A673 (cell line): ENCODE measurements at regions not wholly inside any gene's neighbourhood (a gene's known extent, or its start where the extent isn't known, plus 50 kb on each side); places are given as distances from the start of the nearest gene placed in this dataset.

Experiments used
- BruUV-seq: library from RNA; stranded (reverse); fragments of 400-500 nt; replicated peaks from 2 replicates; lab custom pipeline; 2021; lab: Mats Ljungman, UMichigan
- CTCF ChIA-PET: fragments of 300-600 bp; sonication (Branson Sonifier 250); formaldehyde crosslinking; loops from one replicate; lab custom pipeline; 2022; ENCODE audit warnings: antibody characterized with exemption; lab: Charles Lee
- POLR2A ChIA-PET: fragments of 300-600 bp; sonication (Branson Sonifier 250); formaldehyde crosslinking; loops from one replicate; lab custom pipeline; 2022; ENCODE audit warnings: antibody characterized with exemption; ENCODE audit not compliant: low non-redundant PET; lab: Charles Lee
- DNase-seq: peaks from one replicate; pipeline ENCODE4 v3.0.0-alpha.2; 2015; ENCODE audit warnings: low spot score
- H3K27ac ChIP-seq: fragments of 200-600 bp; sonication (generic); 2 replicates; pipeline ENCODE4 v1.5.1; 2016; ENCODE audit warnings: mixed run types, low read depth, mild to moderate bottlenecking, mixed read lengths, antibody characterized with exemption, low read length; ENCODE audit not compliant: poor library complexity, severe bottlenecking
- H3K27me3 ChIP-seq: fragments of 200-600 bp; sonication (generic); replicated peaks from 2 replicates; pipeline ENCODE4 v1.6.1; 2017; ENCODE audit warnings: mixed run types, low read depth, mild to moderate bottlenecking, mixed read lengths, antibody characterized with exemption, low read length; ENCODE audit not compliant: insufficient read depth, poor library complexity
- H3K36me3 ChIP-seq: fragments of 200-600 bp; sonication (generic); 2 replicates; pipeline ENCODE4 v1.6.1; 2016; ENCODE audit warnings: mixed run types, mild to moderate bottlenecking, mixed read lengths, antibody characterized with exemption, low read length; ENCODE audit not compliant: insufficient read depth, poor library complexity, severe bottlenecking
- H3K4me1 ChIP-seq: fragments of 200-600 bp; sonication (generic); 2 replicates; pipeline ENCODE4 v1.6.1; 2017; ENCODE audit warnings: mixed run types, mild to moderate bottlenecking, mixed read lengths, antibody characterized with exemption, low read length; ENCODE audit not compliant: insufficient read depth, poor library complexity, severe bottlenecking
- H3K4me3 ChIP-seq: fragments of 200-600 bp; sonication (generic); 2 replicates; pipeline ENCODE4 v1.5.1; 2016; ENCODE audit warnings: low read depth, mixed run types, mild to moderate bottlenecking, mixed read lengths, low read length; ENCODE audit not compliant: poor library complexity, severe bottlenecking
- H3K9me3 ChIP-seq: fragments of 200-600 bp; sonication (generic); 2 replicates; pipeline ENCODE4 v1.6.1; 2016; ENCODE audit warnings: mixed run types, low read depth, mild to moderate bottlenecking, mixed read lengths, antibody characterized with exemption, low read length; ENCODE audit not compliant: poor library complexity, severe bottlenecking
- EZH2 ChIP-seq: fragments of 200-600 bp; sonication (generic); IDR thresholded peaks from 2 replicates; pipeline ENCODE4 v1.6.1; 2017; ENCODE audit warnings: borderline replicate concordance, low read depth, mild to moderate bottlenecking, mixed read lengths, antibody characterized with exemption, low read length; ENCODE audit not compliant: poor library complexity, severe bottlenecking
- intact Hi-C: fragments of 100-400 bp; cut with micrococcal nuclease; formaldehyde crosslinking; loops from one replicate; pipeline ENCODE4 v1.10.0; 2022; ENCODE audit not compliant: unreplicated experiment
- TF ChIP-seq, protein P1 (sequence below): fragments of 300-800, 200-600 bp; sonication (generic); conservative IDR thresholded peaks from 2 replicates; pipeline ENCODE4 v1.5.1; 2017; ENCODE audit warnings: low read depth, mild to moderate bottlenecking, antibody characterized with exemption, low read length, moderate library complexity, mixed read lengths

DNA sequence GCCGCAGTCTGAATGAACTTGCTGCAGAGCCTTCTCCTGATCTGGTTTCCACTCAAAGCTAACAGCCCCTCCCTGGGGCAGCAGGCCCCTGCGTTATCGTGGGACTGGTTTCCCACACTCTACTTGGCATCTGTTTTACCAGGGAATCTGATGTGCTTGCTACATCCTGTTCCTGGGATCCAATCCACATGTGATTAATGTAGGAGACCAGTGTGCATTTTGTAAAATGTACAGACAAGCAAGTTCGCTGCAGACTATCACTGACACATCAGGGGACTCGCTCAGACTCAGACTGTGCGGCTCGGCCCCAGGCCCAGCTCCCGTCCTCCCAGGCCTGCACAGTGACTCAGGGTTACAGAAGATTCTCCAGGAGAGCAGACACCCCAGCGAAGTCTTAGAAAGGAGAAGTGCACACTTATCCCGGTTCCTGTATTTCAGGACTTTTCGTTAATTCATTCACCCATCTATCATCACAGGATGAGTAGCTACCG lies 340.1 kb downstream of the MATN1 start:
- intact Hi-C loops: loop anchor here (5.0 kb wide), 2 partner anchors 271 to 676 kb away; no protein-coding TSS in a partner anchor
- CTCF ChIA-PET: no interaction called here
- Histone ChIP-seq H3K9me3 (no peaks in the 10 kb centered on the region), H3K4me3 (no peak overlapping the region), H3K4me1 (peaks cover 30% of the 10 kb centered on the region), H3K36me3 (no peaks in the 10 kb centered on the region), H3K27ac (no peak overlapping the region), H3K27me3 (no peaks in the 10 kb centered on the region)
- DNase-seq: no peak
- TF ChIP-seq, protein P1, sequence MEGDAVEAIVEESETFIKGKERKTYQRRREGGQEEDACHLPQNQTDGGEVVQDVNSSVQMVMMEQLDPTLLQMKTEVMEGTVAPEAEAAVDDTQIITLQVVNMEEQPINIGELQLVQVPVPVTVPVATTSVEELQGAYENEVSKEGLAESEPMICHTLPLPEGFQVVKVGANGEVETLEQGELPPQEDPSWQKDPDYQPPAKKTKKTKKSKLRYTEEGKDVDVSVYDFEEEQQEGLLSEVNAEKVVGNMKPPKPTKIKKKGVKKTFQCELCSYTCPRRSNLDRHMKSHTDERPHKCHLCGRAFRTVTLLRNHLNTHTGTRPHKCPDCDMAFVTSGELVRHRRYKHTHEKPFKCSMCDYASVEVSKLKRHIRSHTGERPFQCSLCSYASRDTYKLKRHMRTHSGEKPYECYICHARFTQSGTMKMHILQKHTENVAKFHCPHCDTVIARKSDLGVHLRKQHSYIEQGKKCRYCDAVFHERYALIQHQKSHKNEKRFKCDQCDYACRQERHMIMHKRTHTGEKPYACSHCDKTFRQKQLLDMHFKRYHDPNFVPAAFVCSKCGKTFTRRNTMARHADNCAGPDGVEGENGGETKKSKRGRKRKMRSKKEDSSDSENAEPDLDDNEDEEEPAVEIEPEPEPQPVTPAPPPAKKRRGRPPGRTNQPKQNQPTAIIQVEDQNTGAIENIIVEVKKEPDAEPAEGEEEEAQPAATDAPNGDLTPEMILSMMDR: no peak
- no peak for TF ChIP-seq EZH2
- POLR2A ChIA-PET: interaction anchor here (0.6 kb wide), 1 partner anchor 393 kb away, joined by 3 read pairs; no protein-coding TSS in a partner anchor
- BruUV-seq: no TSS peak

DNA sequence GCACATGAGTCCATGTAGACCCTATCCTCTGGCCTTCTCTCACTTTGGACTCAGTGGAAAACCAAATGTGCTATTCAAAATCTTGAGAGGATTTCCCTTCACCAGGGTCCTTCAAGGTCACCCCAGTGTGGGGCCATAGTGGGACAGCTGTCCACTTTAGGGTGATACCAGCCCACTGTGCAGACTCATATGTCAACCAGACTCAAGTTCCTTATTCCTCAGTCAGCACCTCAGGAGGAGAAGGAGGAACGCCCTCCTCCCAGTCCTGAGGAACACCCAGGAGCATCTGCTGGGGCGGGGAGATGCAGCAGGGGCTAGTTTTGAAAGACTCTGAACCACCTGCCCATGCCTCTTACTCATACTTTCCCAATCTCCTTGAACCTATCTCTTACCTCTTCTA lies 340.9 kb downstream of the MATN1 start:
- Histone ChIP-seq H3K9me3 (no peaks in the 10 kb centered on the region), H3K4me1 (peaks cover 37% of the 10 kb centered on the region), H3K27ac (no peak overlapping the region), H3K27me3 (no peaks in the 10 kb centered on the region), H3K36me3 (no peaks in the 10 kb centered on the region), H3K4me3 (no peak overlapping the region)
- intact Hi-C loops: loop anchor here (5.0 kb wide), 2 partner anchors 270 to 675 kb away; no protein-coding TSS in a partner anchor
- no peak for TF ChIP-seq EZH2
- TF ChIP-seq, protein P1: no peak
- no peak for DNase-seq
- POLR2A ChIA-PET: no interaction called here
- BruUV-seq: no TSS peak
- CTCF ChIA-PET: no interaction called here

DNA sequence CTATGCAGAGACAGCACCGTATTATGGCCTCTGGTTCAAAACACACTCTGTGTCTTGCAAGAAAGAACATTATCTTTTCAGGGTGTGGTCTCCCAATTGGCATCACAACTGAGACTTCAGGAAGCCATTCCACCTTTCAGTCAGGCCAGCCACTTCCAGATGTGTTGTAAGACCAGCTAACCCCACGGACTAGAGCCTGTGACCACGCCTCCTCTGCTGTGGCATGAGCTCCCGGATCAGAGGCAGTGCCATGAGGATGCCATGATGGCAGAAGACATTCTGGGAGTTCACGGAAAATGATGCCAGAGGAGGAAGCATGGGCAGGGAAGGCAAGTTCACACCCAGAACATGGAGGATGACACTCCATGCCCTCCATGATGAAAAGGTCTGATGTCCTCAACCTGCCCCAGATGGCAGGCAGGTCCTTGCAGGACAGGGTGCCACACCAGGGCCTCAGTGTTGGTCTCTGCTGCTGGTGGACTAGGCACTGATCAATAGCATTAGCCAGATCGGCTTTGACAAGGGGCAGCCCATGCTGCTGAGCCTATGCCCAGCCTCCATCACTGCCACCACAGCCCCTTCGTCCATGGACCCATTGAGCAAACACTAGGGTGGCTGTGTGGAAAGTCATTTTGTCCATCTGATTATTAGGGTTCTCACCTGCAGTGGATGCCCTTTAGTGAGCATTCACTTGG lies 341.6 kb downstream of the MATN1 start:
- CTCF ChIA-PET: interaction anchor here (2.3 kb wide), 1 partner anchor 123 kb away, joined by 15 read pairs; no protein-coding TSS in a partner anchor

More for the DNA sequence above, 341.6 kb downstream of the MATN1 start:
- Histone ChIP-seq H3K4me1 (peaks cover 44% of the 10 kb centered on the region), H3K36me3 (no peaks in the 10 kb centered on the region), H3K27ac (no peak overlapping the region), H3K4me3 (no peak overlapping the region), H3K9me3 (no peaks in the 10 kb centered on the region), H3K27me3 (no peaks in the 10 kb centered on the region)
- DNase-seq: no peak
- no TSS peak for BruUV-seq
- TF ChIP-seq EZH2: no peak
- TF ChIP-seq, protein P1: no peak
- intact Hi-C loops: loop anchor here (5.0 kb wide), 2 partner anchors 270 to 675 kb away; no protein-coding TSS in a partner anchor
- POLR2A ChIA-PET: no interaction called here
